Prostate gland (tissue), 2 donors: ENCODE measurements at regions not wholly inside any gene's neighbourhood (a gene's known extent, or its start where the extent isn't known, plus 50 kb on each side); places are given as distances from the start of the nearest gene placed in this dataset.

ENCODE experiments used
- CTCF ChIP-seq, 4 experiments: fragments of 200-600 bp in 2 of 4; fragments of 450-650 bp in 2 of 4; sonication (generic) in 2 of 4; IDR thresholded peaks; 1 replicate in 3 of 4; 2 replicates in 1 of 4; pipeline ENCODE4 v1.5.1; 2016 to 2019; ENCODE audit warnings: antibody characterized with exemption in 4 of 4, mild to moderate bottlenecking in 2 of 4, moderate library complexity in 2 of 4
- POLR2A ChIP-seq: fragments of 450-650 bp; IDR thresholded peaks from one replicate; pipeline ENCODE4 v1.6.1; 2016; ENCODE audit warnings: antibody characterized with exemption, mild to moderate bottlenecking
- POLR2AphosphoS5 ChIP-seq: sonication (generic); formaldehyde crosslinking; IDR thresholded peaks from one replicate; pipeline ENCODE4 v1.6.1; 2017; ENCODE audit warnings: antibody characterized with exemption

- TF ChIP-seq CTCF (IDR thresholded peaks at IDR 0.05) (no peak), POLR2AphosphoS5 (no peak), POLR2A (no peak)
Measured at GRCh38 chr4:54447304-54447703, 210.5 kb upstream of the KIT start.
